Uterus (tissue), 2 donors: ENCODE measurements at regions not wholly inside any gene's neighbourhood (a gene's known extent, or its start where the extent isn't known, plus 50 kb on each side); places are given as distances from the start of the nearest gene placed in this dataset.

Experiments used
- POLR2A ChIP-seq, 2 donors: fragments of 450-650 bp; IDR thresholded peaks; one replicate each; pipeline ENCODE4 v1.6.1; 2016; ENCODE audit warnings: antibody characterized with exemption in 2 of 2, mild to moderate bottlenecking in 1 of 2, moderate library complexity in 1 of 2
- TF ChIP-seq, protein P1 (sequence below), 4 experiments: fragments of 200-600 bp in 2 of 4; fragments of 450-650 bp in 2 of 4; sonication (generic) in 2 of 4; IDR thresholded peaks; one replicate each; pipeline ENCODE4 v1.5.1; 2016 to 2019; ENCODE audit warnings: antibody characterized with exemption in 4 of 4, mild to moderate bottlenecking in 2 of 4, moderate library complexity in 1 of 4

DNA sequence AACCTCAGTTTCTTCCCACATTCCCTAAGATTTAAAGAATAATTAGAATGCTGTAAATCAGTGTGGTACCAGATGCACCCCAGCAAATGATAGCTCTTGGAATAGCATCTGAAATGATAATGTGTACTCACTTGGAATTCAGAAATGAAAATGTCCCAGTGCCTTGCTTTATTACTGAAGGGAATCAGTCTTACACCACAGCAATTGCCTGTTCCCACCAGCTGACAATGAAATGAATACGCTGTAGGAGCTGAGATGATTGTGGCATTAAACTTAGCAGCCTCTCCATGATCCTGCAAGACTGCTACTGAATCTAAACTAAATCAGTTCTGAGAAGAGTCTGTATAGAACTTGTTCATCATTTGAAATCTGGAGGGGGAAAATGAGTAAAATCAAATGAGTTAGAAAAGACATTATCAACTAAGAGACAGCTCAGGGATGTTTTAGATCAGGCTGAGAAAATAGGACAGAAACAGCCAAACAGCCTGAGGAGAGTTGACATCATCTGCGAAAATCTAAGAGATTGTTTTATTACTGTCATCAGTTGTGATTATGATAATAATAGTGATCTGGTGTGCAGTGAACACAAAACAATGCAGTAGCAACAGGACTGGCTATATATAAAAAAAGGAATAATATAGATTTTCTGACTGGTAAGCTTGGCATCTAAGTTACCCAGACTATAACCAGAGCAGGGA, 108.6 kb upstream of the SLC13A1 start:
- TF ChIP-seq, protein P1, sequence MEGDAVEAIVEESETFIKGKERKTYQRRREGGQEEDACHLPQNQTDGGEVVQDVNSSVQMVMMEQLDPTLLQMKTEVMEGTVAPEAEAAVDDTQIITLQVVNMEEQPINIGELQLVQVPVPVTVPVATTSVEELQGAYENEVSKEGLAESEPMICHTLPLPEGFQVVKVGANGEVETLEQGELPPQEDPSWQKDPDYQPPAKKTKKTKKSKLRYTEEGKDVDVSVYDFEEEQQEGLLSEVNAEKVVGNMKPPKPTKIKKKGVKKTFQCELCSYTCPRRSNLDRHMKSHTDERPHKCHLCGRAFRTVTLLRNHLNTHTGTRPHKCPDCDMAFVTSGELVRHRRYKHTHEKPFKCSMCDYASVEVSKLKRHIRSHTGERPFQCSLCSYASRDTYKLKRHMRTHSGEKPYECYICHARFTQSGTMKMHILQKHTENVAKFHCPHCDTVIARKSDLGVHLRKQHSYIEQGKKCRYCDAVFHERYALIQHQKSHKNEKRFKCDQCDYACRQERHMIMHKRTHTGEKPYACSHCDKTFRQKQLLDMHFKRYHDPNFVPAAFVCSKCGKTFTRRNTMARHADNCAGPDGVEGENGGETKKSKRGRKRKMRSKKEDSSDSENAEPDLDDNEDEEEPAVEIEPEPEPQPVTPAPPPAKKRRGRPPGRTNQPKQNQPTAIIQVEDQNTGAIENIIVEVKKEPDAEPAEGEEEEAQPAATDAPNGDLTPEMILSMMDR (IDR thresholded peaks at IDR 0.05): no peak
- no peak for TF ChIP-seq POLR2A (IDR thresholded peaks at IDR 0.05)
